Stomach (tissue), 4 donors: ENCODE measurements at regions not wholly inside any gene's neighbourhood (a gene's known extent, or its start where the extent isn't known, plus 50 kb on each side); places are given as distances from the start of the nearest gene placed in this dataset.

ENCODE experiments used
- POLR2A ChIP-seq, 4 donors: fragments of 450-650 bp; IDR thresholded peaks; one replicate each; pipeline ENCODE4 v1.6.1; 2016; ENCODE audit warnings: antibody characterized with exemption in 4 of 4, control low read depth in 2 of 4, mild to moderate bottlenecking in 1 of 4, moderate library complexity in 1 of 4
- POLR2AphosphoS5 ChIP-seq, 3 donors: sonication (generic); formaldehyde crosslinking; IDR thresholded peaks; one replicate each; pipeline ENCODE4 v1.6.1; 2016; ENCODE audit warnings: antibody characterized with exemption in 3 of 3
- TF ChIP-seq, protein P1 (sequence below), 7 experiments: fragments of 450-650 bp in 4 of 7; fragments of 200-600 bp in 3 of 7; sonication (generic) in 3 of 7; IDR thresholded peaks; one replicate each; pipeline ENCODE4 v1.5.1; 2016 to 2019; ENCODE audit warnings: antibody characterized with exemption in 7 of 7, control low read depth in 2 of 7, mild to moderate bottlenecking in 1 of 7

DNA sequence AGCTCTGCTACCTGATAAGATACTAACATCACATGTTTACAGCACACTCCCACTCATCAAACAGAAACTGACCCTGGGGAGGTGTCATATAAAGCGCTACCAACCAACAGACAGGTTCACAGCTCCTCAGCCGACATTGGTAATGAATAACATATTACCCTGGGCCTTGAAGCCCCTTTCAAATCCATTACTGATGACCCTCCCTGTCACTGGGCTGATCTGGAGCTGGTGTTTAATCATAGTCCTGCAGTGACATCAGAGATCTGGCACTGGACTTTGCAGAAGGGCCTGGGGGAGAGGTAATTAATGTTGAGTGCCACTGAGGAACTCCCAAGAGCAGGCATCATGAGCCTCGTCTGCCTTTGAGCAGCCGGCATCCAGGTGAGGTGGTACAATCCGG is 306.5 kb upstream of the NFE2L3 start:
- no peak for TF ChIP-seq POLR2AphosphoS5 (IDR thresholded peaks at IDR 0.05)
- TF ChIP-seq, protein P1, sequence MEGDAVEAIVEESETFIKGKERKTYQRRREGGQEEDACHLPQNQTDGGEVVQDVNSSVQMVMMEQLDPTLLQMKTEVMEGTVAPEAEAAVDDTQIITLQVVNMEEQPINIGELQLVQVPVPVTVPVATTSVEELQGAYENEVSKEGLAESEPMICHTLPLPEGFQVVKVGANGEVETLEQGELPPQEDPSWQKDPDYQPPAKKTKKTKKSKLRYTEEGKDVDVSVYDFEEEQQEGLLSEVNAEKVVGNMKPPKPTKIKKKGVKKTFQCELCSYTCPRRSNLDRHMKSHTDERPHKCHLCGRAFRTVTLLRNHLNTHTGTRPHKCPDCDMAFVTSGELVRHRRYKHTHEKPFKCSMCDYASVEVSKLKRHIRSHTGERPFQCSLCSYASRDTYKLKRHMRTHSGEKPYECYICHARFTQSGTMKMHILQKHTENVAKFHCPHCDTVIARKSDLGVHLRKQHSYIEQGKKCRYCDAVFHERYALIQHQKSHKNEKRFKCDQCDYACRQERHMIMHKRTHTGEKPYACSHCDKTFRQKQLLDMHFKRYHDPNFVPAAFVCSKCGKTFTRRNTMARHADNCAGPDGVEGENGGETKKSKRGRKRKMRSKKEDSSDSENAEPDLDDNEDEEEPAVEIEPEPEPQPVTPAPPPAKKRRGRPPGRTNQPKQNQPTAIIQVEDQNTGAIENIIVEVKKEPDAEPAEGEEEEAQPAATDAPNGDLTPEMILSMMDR (IDR thresholded peaks at IDR 0.05), result no peak
- no peak for TF ChIP-seq POLR2A (IDR thresholded peaks at IDR 0.05)
